ENCODE measurements at regions not wholly inside any gene's neighbourhood (a gene's known extent, or its start where the extent isn't known, plus 50 kb on each side); places are given as distances from the start of the nearest gene placed in this dataset.

DNA sequence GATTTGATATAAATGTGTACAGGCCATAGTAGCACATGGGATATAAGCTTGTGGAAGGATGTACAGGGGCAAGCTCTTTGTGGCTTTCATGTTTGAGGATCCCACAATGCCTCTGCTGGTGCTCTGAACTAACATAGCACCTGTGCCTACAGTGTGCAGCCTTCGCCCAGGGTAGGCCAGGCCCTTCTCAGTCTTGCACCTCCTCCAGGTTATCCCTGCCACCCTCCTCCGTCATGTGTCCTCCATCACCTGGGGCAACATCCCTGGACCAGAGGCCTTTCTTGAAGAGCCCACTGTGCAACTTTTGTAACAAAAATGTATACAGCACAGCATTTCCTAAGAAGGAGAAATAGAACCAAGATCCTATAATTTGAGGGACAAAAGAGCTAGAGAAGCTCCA, 306.8 kb downstream of the IRS2 start:
- no peak overlapping the region for H3K4me3 ChIP-seq (ENCODE audit: low read depth, low read length)
- TF ChIP-seq CTCF (IDR thresholded peaks at IDR 0.05; ENCODE audit: insufficient read depth, low read depth, low read length, missing control alignments), result no peak
- DNase-seq (ENCODE audit: low read depth), result no peak

DNA sequence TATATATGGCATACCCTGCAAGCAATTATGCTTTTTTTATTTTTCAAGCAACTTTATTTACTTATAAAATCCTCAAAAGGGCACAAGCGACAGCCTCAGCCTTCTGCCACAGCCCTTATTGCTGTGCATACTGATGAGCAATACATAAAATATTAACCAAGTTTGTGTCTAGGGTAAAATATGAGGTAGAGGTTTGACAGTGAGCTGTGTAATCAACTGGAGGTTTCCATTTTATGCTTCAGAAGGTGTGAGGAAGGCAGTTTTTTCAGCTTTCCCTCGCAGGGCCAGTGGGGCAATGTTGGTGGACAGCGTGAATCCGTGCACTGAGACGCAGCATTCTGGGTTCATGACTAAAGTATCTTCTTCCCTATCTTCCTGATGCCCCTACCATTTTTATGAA, 310.4 kb downstream of the IRS2 start:
- H3K4me3 ChIP-seq (ENCODE audit: low read depth, low read length), result no peak overlapping the region
- TF ChIP-seq CTCF (IDR thresholded peaks at IDR 0.05; ENCODE audit: insufficient read depth, low read depth, low read length, missing control alignments), result no peak
- no peak for DNase-seq (ENCODE audit: low read depth)

DNA sequence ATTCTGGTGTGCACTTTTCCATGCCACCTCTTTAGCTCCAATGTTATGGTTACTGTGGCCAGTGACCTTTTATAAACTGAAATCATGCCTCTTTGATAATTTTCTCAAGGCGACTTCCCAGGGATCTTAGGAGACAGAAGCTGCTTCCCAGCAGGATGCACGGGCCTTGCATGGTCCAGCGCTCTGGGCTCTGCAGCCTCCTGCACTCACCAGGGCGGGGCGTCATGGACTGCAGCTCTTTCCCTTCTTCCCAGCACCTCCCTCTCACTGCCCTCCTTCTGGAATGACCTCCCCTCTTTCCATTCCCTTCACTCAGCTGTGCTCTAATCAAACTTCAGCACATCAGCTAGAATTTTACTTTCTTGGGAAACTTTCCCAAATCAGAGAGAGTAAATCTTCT, 318.3 kb downstream of the IRS2 start:
- DNase-seq (ENCODE audit: low read depth), result no peak
- TF ChIP-seq CTCF (IDR thresholded peaks at IDR 0.05; ENCODE audit: insufficient read depth, low read depth, low read length, missing control alignments), result no peak
- no peak overlapping the region for H3K4me3 ChIP-seq (ENCODE audit: low read depth, low read length)

DNA sequence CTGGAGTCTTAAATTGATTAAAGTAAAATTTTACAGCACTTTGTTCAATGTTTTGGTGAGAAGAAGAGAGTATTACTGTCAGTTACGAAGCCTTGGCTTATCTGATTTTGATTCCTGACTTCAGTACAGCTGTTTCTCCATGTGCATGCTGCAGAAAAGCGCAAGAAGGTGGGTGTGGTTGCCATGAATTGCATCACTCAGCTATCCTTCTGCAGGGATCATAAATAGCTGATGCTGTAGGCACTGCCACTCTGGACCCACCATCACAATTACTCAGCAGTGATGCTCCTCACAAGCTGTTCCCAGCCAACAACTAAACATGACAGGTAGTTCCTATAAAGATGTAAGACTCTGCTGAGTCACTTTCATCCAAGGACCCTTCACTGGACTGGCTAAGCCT, 321.2 kb downstream of the IRS2 start:
- DNase-seq (ENCODE audit: low read depth), result no peak
- TF ChIP-seq CTCF (IDR thresholded peaks at IDR 0.05; ENCODE audit: insufficient read depth, low read depth, low read length, missing control alignments), result no peak
- no peak overlapping the region for H3K4me3 ChIP-seq (ENCODE audit: low read depth, low read length)

DNA sequence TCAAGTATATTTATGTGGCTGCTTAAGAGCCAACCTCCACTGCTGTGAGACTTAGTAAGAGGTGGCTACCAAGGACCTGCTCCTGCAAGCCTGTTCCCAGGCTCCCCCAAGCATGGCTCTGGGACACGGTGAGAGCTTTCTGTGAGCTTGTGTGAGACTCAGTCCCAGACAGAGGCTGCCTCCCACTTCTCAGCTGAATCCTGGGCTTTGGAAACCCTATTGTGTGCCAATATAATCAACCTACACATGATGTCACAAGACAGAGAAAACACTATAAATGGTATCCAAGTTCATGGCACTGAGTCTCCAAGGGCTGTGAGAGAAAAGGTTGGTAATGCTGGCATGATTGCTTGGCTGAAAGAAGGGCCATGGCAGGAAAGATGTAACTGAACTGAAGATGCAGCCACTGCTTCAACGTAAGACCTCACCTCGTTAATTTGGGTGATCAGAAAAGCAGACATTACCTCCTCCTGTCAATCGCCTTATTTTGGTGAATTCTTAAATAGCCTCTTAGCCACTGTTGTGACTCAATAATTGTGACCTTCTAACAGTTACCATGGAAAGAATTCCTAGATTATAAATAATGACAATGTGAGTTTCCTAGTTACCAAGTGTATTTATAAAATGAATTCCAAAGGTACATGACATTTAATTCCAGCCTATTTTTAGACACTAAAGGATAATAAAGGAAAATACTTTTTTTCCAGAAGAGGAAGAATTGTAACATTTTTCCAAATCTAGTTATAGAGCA, 332.0 kb downstream of the IRS2 start:
- no peak overlapping the region for H3K4me3 ChIP-seq (ENCODE audit: low read depth, low read length)
- TF ChIP-seq CTCF (IDR thresholded peaks at IDR 0.05; ENCODE audit: insufficient read depth, low read depth, low read length, missing control alignments), result no peak
- no peak for DNase-seq (ENCODE audit: low read depth)

DNA sequence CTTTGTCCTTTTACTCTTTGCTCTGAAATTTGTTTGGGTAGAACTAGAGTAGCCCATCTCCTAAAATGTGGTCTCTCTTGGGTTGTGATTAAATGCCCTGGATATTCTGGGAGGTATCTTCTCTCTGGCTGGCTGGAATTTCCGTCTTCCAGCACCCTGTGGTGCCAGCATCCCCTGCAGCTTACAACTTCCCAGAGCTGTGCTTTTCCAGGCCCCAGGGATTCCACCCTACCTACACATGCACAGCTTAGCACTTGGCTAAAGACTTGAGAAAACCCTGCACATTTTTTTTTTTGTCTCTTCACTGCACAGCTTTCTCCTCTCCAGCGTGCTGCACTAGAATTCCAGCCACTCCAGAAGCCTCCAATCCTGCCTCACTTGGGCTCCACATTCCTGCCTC, 334.7 kb downstream of the IRS2 start:
- TF ChIP-seq CTCF (IDR thresholded peaks at IDR 0.05; ENCODE audit: insufficient read depth, low read depth, low read length, missing control alignments), result no peak

GRCh38 chr13:109448629-109449028, 337.8 kb downstream of the IRS2 start:
- DNase-seq (ENCODE audit: low read depth), result no peak
- no peak for TF ChIP-seq CTCF (IDR thresholded peaks at IDR 0.05; ENCODE audit: insufficient read depth, low read depth, low read length, missing control alignments)

More for the DNA sequence above, 334.7 kb downstream of the IRS2 start:
- H3K4me3 ChIP-seq (ENCODE audit: low read depth, low read length), result no peak overlapping the region
- no peak for DNase-seq (ENCODE audit: low read depth)

More at GRCh38 chr13:109448629-109449028, 337.8 kb downstream of the IRS2 start:
- no peak overlapping the region for H3K4me3 ChIP-seq (ENCODE audit: low read depth, low read length)

All from GM12865 (cell line).